HFFc6 (cell line): ENCODE measurements at regions not wholly inside any gene's neighbourhood (a gene's known extent, or its start where the extent isn't known, plus 50 kb on each side); places are given as distances from the start of the nearest gene placed in this dataset.

ENCODE experiments used
- DNase-seq: peaks from one replicate; pipeline ENCODE4 v3.0.0-alpha.2; 2018
- H3K27ac Mint-ChIP-seq: 2 replicates; pipeline ENCODE4 v1.8.0; 2020; ENCODE audit warnings: mild to moderate bottlenecking, mixed read lengths
- H3K27me3 Mint-ChIP-seq: 2 replicates; pipeline ENCODE4 v1.8.0; 2021; ENCODE audit warnings: mild to moderate bottlenecking, moderate library complexity, mixed read lengths; ENCODE audit not compliant: insufficient read depth
- H3K36me3 Mint-ChIP-seq: 2 replicates; pipeline ENCODE4 v1.8.0; 2021; ENCODE audit warnings: low read depth, mixed read lengths
- H3K4me1 Mint-ChIP-seq: 2 replicates; pipeline ENCODE4 v1.8.0; 2020; ENCODE audit warnings: low read depth, mixed read lengths
- H3K4me3 Mint-ChIP-seq: 2 replicates; pipeline ENCODE4 v1.8.0; 2020; ENCODE audit warnings: mild to moderate bottlenecking, moderate library complexity, mixed read lengths
- H3K9me3 Mint-ChIP-seq: 2 replicates; pipeline ENCODE4 v1.8.0; 2020; ENCODE audit warnings: mild to moderate bottlenecking, mixed read lengths
- CTCF ChIP-seq: fragments of 200-600 bp; sonication (generic); IDR thresholded peaks from 2 replicates; pipeline ENCODE4 v1.5.0; 2021; ENCODE audit warnings: antibody characterized with exemption, mild to moderate bottlenecking

- no peaks in the 10 kb centered on the region for H3K4me1 Mint-ChIP-seq
- peaks cover 63% of the 10 kb centered on the region for H3K9me3 Mint-ChIP-seq
- peaks cover 1% of the 10 kb centered on the region; the same call in 1 of the 2 replicates for H3K27me3 Mint-ChIP-seq
- TF ChIP-seq CTCF: no peak
- no peak for DNase-seq
- H3K4me3 Mint-ChIP-seq: no peak overlapping the region
- H3K27ac Mint-ChIP-seq: no peak overlapping the region
- no peaks in the 10 kb centered on the region; the same call in 1 of the 2 replicates for H3K36me3 Mint-ChIP-seq
Measured at GRCh38 chr11:116112087-116112935, 608.1 kb upstream of the CADM1 start.

DNA sequence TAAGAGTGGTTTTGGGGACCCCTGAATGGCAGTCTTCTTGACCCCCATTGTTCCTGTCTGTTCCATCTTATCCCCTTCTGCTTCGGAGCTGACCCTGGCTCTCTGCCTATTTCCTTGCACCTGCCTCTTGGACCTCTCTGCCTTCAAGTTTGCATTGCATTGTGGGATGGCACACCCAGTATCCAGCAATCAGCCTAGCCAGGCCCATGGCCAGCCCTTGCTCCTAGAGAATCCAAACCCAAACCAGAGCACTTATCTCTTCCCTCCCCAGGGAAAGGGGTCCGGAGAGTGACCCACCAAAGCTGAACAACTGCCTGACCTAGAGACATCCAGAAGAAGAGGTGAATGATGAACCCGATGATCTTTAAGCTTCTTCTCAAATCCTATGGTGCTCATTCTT is 607.3 kb upstream of the CADM1 start:
- no peak for DNase-seq
- no peak for TF ChIP-seq CTCF
- Mint-ChIP-seq H3K4me3 (no peak overlapping the region), H3K9me3 (peaks cover 56% of the 10 kb centered on the region), H3K36me3 (no peaks in the 10 kb centered on the region; the same call in 1 of the 2 replicates), H3K27me3 (peaks cover 1% of the 10 kb centered on the region; the same call in 1 of the 2 replicates), H3K27ac (no peak overlapping the region), H3K4me1 (no peaks in the 10 kb centered on the region)

GRCh38 chr11:116110802-116111201 is 606.6 kb upstream of the CADM1 start:
- no peaks in the 10 kb centered on the region for H3K4me1 Mint-ChIP-seq
- H3K36me3 Mint-ChIP-seq: peaks cover 3% of the 10 kb centered on the region; the same call in 1 of the 2 replicates
- peaks cover 1% of the 10 kb centered on the region; the same call in 1 of the 2 replicates for H3K27me3 Mint-ChIP-seq
- TF ChIP-seq CTCF: no peak
- H3K4me3 Mint-ChIP-seq: no peak overlapping the region
- H3K9me3 Mint-ChIP-seq: peaks cover 52% of the 10 kb centered on the region
- DNase-seq: no peak
- no peak overlapping the region for H3K27ac Mint-ChIP-seq

DNA sequence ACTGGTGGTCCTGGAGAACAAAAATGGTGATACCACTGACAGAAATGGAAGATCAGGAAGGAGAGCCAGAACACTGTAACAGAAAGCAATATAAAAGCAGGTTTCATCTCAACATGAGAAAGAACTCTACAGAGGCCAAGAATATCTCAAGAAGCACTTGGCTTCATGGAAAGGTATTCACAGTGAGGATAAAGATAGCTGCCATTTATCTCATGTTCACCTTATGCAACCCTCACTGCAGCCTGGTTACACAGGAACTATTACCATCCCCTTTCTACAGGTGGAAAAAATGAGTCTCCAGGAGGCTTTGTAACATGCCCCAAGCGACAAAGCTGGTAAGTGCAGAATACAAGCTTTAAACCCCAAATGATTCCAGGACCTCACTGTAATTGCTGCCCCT is 606.1 kb upstream of the CADM1 start:
- no peaks in the 10 kb centered on the region for H3K4me1 Mint-ChIP-seq
- 0 out of 2 replicates have a peak, but pooled peaks cover 3% of the 10 kb centered on the region for H3K36me3 Mint-ChIP-seq
- no peak overlapping the region for H3K4me3 Mint-ChIP-seq
- peaks cover 49% of the 10 kb centered on the region for H3K9me3 Mint-ChIP-seq
- peaks cover 1% of the 10 kb centered on the region; the same call in 1 of the 2 replicates for H3K27me3 Mint-ChIP-seq
- TF ChIP-seq CTCF: no peak
- no peak for DNase-seq
- H3K27ac Mint-ChIP-seq: no peak overlapping the region

GRCh38 chr11:116109228-116109627 is 605.0 kb upstream of the CADM1 start:
- TF ChIP-seq CTCF: no peak
- Mint-ChIP-seq H3K4me1 (no peaks in the 10 kb centered on the region), H3K4me3 (no peak overlapping the region), H3K27ac (no peak overlapping the region), H3K27me3 (peaks cover 1% of the 10 kb centered on the region; the same call in 1 of the 2 replicates), H3K36me3 (0 out of 2 replicates have a peak, but pooled peaks cover 3% of the 10 kb centered on the region), H3K9me3 (peaks cover 50% of the 10 kb centered on the region)
- no peak for DNase-seq
